T47D (cell line): ENCODE measurements at regions not wholly inside any gene's neighbourhood (a gene's known extent, or its start where the extent isn't known, plus 50 kb on each side); places are given as distances from the start of the nearest gene placed in this dataset.
A peak's percentile ranks its signal among the peaks of the same experiment; 100 is the strongest.

Experiments used
- DNase-seq, 2 experiments: peaks; one replicate each; pipeline versions ENCODE4 v3.0.0 to v3.0.0-alpha.2; 2011 to 2012; ENCODE audit warnings: low read depth in 1 of 2, low spot score in 1 of 2
- JUND ChIP-seq: IDR thresholded peaks from 2 replicates; pipeline ENCODE4 v1.6.1; 2012; ENCODE audit warnings: low read depth
- in situ Hi-C: cut with HindIII; loops from 2 replicates; pipeline ENCODE4 v1.10.0; 2016; ENCODE audit warnings: low sequenced_read_pairs, low pct_unique_long_range_greater_than_20kb

DNA sequence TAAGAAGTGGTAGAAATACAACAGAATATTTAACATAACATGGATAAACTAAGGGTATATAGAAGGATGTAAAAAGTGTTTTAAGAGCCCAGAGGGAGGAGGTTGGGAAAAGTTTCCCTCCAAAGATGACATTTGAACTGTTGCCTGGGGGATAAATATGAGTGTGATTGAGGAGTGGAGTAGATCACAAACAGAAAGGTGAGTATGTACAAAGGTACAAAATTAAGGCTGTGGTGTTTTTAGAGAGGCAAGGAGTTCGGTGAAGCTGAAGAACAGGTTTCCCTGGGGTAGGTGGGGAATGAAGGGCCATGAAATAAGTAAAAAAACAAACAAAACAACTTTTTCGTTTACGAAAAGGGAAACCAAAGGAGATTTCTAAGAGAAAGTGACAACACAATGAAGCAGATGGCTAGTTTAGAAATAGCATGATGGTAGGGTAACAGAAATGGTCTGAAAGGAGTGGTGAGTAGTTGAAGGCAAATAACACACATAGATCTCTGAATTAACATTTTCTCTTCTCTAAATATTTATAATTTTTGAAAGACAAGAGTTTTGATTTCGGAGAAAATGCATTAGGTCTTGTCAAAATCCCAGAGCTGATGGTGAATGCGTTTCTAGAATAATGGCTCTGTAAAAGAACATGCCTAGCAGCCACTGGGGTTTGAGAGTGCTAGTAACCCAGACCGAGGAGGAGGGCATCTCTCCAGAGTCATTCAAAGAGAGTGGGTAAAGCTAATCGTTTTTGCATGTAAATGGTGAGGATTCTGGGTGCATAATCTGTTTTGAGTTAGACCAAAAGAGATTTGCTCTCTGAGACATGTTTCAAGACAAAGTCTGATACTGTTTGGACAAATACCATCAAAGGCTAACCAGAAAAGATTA, 240.4 kb upstream of the DCN start:
- in situ Hi-C loops: no loop called here
- TF ChIP-seq JUND: no peak; the same call in 1 of the 2 replicates
- peak in 1 of 2 experiments; percentile 89 for DNase-seq

DNA sequence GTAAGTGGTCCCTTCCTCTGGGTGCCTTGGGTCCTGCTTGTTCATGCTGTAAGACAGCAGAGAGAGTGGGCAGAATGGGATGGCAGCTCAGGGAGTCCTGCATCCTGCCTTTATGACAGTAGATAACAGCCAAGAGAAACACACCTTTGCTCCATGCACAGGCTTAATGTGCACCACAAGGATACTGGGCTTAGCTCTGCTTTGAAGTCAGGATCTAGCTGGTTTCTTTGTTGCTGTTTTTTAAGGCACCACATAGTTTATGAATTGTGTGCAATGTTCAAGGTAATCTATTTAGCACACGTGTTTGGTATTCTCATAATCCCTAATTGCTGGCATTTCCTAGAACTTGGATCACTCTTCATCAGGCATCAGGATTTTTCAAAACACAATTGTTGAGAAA, 239.5 kb upstream of the DCN start:
- TF ChIP-seq JUND: no peak
- in situ Hi-C loops: no loop called here
- DNase-seq: peak in 1 of 2 experiments; percentile 80

GRCh38 chr12:91419809-91420208, 237.2 kb upstream of the DCN start:
- DNase-seq: no peak
- no peak for TF ChIP-seq JUND
- in situ Hi-C loops: no loop called here

- in situ Hi-C loops: no loop called here
- DNase-seq: no peak
- no peak for TF ChIP-seq JUND
These were observed 235.8 kb upstream of the DCN start for GRCh38 chr12:91418221-91419090.

DNA sequence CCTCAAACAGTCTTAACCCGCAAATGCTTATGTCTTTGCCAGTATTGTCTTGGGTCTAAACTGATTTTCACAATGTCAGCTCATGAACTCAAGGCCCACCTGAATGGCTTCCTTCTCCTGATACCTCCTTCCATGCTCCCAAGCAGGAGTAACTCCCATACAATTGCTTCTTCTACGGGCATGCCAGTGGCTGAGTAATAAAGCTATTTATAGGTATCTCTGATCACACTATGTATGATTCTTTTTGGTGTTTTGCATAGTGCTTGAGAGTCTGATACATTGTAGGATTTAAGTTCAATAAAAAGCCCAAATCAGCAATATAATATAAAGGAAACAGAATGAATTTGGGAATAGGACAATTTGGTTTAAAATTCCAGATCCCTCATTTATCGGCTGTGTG, 235.0 kb upstream of the DCN start:
- in situ Hi-C loops: no loop called here
- TF ChIP-seq JUND: no peak

GRCh38 chr12:91414636-91415035, 232.0 kb upstream of the DCN start:
- no peak for DNase-seq
- no peak for TF ChIP-seq JUND
- in situ Hi-C loops: no loop called here

More for the DNA sequence above, 235.0 kb upstream of the DCN start:
- DNase-seq: no peak

DNA sequence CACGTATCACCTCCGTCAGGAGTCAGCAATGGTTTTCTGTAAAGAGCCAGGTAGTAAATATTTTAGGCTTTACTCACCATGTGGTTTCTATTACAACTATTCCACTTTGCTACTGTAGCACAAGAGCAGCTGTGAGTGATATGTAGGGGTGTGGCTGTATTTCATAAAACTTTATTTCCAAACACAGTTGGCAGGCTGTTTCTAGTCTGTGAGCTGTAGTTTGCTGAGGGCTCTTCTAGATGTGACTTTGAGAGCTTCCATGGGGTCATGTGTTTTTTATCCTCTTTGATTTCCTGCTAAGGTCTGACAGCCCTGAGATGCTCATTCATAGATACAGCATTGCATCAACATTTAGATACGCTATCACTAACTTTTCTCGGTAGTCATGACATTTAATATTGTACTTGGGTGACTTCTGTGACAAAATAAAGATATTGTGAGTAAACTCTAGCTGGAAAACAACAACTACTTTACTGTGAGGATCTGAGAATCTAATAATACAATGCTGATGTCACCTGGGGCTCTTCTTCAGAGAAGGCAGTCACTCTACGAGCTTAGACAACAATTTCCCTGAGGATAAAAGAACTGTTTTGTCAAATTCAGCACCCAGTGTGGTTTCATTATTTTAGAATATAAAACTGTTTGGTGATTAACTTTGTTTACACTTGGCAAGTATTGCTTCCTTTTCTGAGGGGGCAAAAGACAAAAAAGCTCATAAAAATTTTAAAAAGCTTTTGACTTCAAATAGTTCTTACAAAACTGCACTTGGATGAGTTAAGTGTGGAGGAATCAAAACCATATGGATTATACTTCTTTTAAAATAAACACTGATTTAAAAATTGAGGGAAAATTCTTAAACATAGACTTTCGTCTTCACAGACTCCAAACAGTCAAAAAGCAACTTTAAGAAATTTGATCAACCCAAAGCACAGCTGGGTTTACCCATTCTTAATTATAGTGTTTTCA, 231.2 kb upstream of the DCN start:
- in situ Hi-C loops: no loop called here
- TF ChIP-seq JUND: no peak
- peak in 1 of 2 experiments; percentile 33 for DNase-seq

- DNase-seq: peak in 1 of 2 experiments; percentile 53
- TF ChIP-seq JUND: no peak
These were observed 224.3 kb upstream of the DCN start for GRCh38 chr12:91406920-91407341.

GRCh38 chr12:91404441-91404840, 221.8 kb upstream of the DCN start:
- DNase-seq: no peak

More at GRCh38 chr12:91406920-91407341, 224.3 kb upstream of the DCN start:
- in situ Hi-C loops: no loop called here

GRCh38 chr12:91401190-91401589, 218.6 kb upstream of the DCN start:
- TF ChIP-seq JUND: no peak
- in situ Hi-C loops: no loop called here
- DNase-seq: no peak

More at GRCh38 chr12:91404441-91404840, 221.8 kb upstream of the DCN start:
- in situ Hi-C loops: no loop called here
- TF ChIP-seq JUND: no peak

GRCh38 chr12:91400271-91400670, 217.7 kb upstream of the DCN start:
- no peak for DNase-seq
- no peak for TF ChIP-seq JUND
- in situ Hi-C loops: no loop called here
